ENCODE measurements at regions not wholly inside any gene's neighbourhood (a gene's known extent, or its start where the extent isn't known, plus 50 kb on each side); places are given as distances from the start of the nearest gene placed in this dataset.

DNA sequence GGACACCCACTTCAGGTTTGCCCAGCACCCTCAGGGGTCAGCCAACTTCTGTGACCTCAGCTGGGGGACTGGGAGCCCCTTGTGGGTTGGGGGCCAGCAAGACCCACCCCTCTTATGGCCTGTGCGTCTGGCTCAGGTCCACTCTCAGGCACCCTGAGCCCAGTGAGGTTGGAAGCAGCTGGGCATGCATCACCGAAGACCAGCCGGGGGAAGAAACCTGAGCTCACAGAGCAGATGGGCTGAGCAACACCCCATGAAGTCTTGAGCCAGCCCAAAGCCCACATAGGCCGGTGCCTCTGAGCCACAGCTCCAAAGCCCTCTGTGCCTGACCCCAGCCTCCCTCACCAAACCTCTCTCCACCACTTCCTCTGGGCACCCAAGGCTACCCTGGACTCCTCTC is 166.7 kb downstream of the RBFOX3 start:
- TF ChIP-seq CTCF (IDR thresholded peaks at IDR 0.05) (no peak), POLR2A (IDR thresholded peaks at IDR 0.05) (no peak)

Data from uterus (tissue), 2 donors.